ENCODE measurements at regions not wholly inside any gene's neighbourhood (a gene's known extent, or its start where the extent isn't known, plus 50 kb on each side); places are given as distances from the start of the nearest gene placed in this dataset.

GRCh38 chr10:128365156-128365725, 239.0 kb upstream of the MKI67 start:
- no peak for DNase-seq (ENCODE audit: low read depth)
- TF ChIP-seq CTCF (conservative IDR thresholded peaks at IDR 0.05; ENCODE audit: low read depth, low read length) = no peak
- no peak overlapping the region for H3K4me3 ChIP-seq (ENCODE audit: low read length)

- no peak overlapping the region for H3K4me3 ChIP-seq (ENCODE audit: low read length)
- no peak for DNase-seq (ENCODE audit: low read depth)
- no peak for TF ChIP-seq CTCF (conservative IDR thresholded peaks at IDR 0.05; ENCODE audit: low read depth, low read length)
Observed at GRCh38 chr10:128367807-128368206, 241.6 kb upstream of the MKI67 start.

GRCh38 chr10:128369101-128369650, 243.0 kb upstream of the MKI67 start:
- H3K4me3 ChIP-seq (ENCODE audit: low read length) = no peak overlapping the region
- no peak for DNase-seq (ENCODE audit: low read depth)
- no peak for TF ChIP-seq CTCF (conservative IDR thresholded peaks at IDR 0.05; ENCODE audit: low read depth, low read length)

- TF ChIP-seq CTCF (conservative IDR thresholded peaks at IDR 0.05; ENCODE audit: low read depth, low read length) = no peak
- no peak for DNase-seq (ENCODE audit: low read depth)
- H3K4me3 ChIP-seq (ENCODE audit: low read length) = no peak overlapping the region
Observed at GRCh38 chr10:128373071-128373749, 247.0 kb upstream of the MKI67 start.

- H3K4me3 ChIP-seq (ENCODE audit: low read length) = no peak overlapping the region
- DNase-seq (ENCODE audit: low read depth) = no peak
- TF ChIP-seq CTCF (conservative IDR thresholded peaks at IDR 0.05; ENCODE audit: low read depth, low read length) = no peak
Observed at GRCh38 chr10:128373831-128374230, 247.6 kb upstream of the MKI67 start.

- DNase-seq (ENCODE audit: low read depth) = no peak
- H3K4me3 ChIP-seq (ENCODE audit: low read length) = no peak overlapping the region
- no peak for TF ChIP-seq CTCF (conservative IDR thresholded peaks at IDR 0.05; ENCODE audit: low read depth, low read length)
Observed at GRCh38 chr10:128375171-128375570, 248.9 kb upstream of the MKI67 start.
